GOT3 (cell line): ENCODE measurements at regions not wholly inside any gene's neighbourhood (a gene's known extent, or its start where the extent isn't known, plus 50 kb on each side); places are given as distances from the start of the nearest gene placed in this dataset.
"Not testable (repeated sequence)": the region's sequence is repeated elsewhere in the genome, so short reads cannot be mapped to it uniquely, and the experiment has no call there.

Experiments used
- DNase-seq: peaks from one replicate; lab custom pipeline; 2025; ENCODE audit warnings: mixed read lengths; lab: John Stamatoyannopoulos, UW

GRCh38 chr12:74379114-74379513 is 158.5 kb upstream of the ATXN7L3B start:
- no peak for DNase-seq

DNA sequence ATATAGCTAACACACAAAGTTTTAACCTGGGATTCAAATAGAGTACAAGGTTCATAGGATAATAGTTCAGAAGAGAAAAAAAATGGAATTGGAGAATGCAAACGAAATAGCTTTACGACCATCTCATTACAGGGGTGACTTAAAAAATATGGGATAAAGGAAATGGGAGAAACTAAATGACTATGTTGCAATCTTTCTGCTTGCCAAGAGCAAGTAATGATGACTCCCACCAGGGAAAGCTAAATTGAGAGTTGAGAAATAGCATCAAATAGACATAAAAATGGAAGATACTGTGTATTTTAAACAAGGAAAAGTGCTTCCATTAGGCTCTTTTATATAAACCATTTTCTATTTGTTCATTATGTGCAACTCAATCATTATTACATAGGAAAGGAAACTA is 155.7 kb upstream of the ATXN7L3B start:
- DNase-seq, result no peak

- no peak for DNase-seq
Measured at GRCh38 chr12:74382983-74383382, 154.7 kb upstream of the ATXN7L3B start.

GRCh38 chr12:74391283-74391682 is 146.4 kb upstream of the ATXN7L3B start:
- no peak for DNase-seq

DNA sequence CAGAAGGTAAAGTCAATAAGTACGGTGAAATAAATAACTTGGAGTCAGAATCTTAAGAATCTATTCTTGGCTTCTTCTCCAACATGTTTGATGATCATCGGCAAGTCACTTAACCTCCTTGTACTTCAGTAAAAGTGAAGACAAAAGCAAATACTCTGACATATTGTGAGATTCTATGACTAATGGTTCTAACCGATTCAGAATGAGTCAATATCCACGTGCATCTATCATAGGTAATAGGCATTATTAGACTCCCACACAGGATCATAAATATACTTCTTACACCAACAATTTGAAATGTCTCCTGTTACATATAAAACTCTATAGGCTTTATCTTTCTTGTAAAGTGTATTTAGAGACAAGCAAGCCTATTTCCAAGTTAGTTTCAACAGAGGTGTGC is 144.4 kb upstream of the ATXN7L3B start:
- no peak for DNase-seq

DNA sequence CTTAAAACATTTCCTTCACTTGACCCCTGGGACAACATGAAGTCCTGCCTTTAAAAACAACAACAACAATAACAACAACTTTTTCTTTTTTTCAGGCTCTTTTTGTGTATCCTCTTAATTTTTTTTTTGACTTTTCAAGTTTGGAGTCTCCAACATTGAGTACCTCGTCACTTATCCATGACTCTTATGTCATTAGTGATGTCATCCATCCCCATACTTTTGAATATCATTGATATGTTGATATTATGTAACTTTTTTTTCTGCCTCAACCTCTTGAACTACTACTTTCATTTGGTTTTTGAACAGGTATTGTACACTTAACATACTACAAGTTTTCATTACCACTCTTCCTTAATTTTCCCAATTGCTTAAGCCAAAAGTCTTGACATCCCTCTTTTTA is 143.0 kb upstream of the ATXN7L3B start:
- no peak for DNase-seq

DNA sequence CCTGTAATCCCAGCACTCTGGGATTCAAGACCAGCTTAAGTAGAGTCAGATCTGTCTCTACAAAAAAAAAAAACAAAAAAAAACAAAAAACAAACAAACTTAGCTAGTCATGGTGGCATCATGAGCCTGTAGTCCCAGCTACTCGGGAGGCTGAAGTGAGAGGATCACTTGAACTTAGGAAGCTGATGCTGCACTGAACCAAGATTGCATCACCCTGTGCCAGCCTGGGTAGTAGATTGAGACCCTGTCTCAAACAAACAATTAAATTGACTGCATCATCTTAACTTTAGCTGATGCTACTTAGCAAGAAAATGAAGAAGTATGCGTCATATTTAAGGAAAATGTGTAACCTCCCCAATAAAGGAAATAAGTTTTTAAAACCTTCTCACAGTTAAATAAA is 136.6 kb upstream of the ATXN7L3B start:
- DNase-seq, result no peak

GRCh38 chr12:74401966-74402365 is 135.7 kb upstream of the ATXN7L3B start:
- no peak for DNase-seq

DNA sequence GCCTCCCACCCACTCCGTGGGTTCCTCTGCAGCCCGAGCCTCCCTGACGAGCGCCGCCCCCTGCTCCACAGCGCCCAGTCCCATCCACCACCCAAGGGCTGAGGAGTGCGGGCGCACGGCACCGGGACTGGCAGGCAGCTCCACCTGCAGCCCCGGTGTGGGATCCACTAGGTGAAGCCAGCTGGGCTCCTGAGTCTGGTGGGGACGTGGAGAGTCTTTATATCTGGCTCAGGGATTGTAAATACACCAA is 134.5 kb upstream of the ATXN7L3B start:
- not testable (repeated sequence) for DNase-seq

DNA sequence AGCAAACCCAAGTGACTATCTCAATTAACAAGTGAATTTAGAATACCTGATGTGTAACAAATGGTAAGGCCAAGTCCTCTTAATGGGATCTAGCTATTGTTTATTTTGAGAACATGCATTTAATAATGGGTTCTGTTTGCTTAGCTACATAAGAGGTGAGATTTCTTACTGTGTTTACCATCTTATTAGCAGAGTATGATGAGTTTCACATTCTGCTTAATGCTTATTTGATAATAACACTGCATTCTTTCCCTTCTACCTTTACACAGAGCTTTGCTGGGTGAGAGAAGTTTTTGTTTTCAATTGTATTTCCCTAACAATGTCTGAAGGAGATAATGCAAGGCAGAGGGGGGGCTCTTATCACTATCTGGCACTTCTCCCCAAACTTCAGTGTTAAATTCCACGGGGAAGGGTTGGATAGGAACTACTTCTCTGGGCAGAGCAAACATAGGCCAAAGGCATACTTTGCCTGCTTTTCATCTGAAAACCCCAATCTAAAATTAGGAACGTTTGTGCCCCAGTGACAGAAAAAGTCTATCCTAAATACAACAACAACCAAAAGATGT is 129.0 kb upstream of the ATXN7L3B start:
- DNase-seq, result no peak

DNA sequence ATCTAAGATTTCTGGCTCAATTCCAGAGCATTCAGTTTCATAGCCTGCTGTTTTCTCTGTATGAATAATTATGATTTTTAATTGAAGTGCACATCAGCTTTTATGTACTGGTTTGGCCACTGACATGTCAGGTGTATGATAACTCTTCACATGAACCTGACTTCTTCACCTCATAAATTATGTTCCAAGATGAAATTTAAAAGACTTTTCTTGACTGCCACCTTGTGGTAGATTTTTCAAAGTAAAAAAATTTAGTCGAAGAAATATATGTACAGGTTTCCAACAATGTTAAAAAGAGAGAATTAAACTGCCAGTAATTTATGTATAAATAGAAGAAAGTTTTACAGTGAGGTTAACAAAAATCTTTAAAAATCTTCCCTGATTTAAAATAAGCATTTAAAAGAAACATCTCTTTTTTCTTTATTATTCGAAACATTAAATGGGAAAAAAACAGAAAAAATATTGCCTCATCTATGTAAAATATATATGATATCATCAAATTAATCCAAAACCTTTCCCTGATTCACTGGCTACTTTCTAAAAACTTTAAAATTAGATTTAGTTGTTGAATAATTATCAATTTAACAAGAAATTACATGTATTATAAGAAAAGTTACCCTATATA is 124.9 kb upstream of the ATXN7L3B start:
- no peak for DNase-seq

DNA sequence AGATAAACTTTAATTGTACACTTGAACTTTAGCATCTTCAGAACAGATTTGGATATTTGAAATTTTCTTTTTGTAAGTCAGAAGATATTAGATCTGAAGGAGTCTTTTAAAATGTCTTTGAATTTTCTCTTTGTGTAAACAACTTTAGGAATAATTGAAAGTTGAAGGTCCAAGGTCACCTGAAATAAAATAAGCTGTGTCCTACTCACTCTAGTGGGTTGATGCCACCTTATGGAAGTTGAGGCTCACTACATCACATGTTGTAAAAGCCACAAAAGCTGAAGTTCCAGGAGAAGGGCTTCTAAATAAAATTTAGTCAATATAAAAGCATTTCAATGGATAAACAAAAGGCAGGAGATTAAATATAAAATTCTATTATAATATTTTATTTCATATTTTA is 122.0 kb upstream of the ATXN7L3B start:
- no peak for DNase-seq

GRCh38 chr12:74418573-74418972 is 119.1 kb upstream of the ATXN7L3B start:
- DNase-seq, result no peak

- DNase-seq, result no peak
Measured at GRCh38 chr12:74424778-74425177, 112.9 kb upstream of the ATXN7L3B start.

DNA sequence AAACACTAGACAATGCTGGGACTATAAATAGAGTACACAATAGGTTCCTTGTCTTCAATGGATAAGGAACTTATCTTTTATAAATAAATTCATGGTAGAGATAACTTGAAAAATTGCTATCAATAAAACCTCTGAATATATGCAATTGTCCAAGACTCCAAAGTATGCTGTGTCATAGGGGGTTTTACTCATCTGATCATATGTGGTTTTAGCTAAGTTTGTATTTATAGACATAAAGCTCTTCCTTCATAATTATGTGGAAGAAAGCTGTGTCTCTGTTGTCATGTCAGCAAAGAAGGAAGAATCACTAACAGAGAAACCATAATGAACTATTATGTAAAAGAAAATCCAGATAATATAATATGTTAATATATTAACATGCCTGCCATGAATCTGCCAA is 111.5 kb upstream of the ATXN7L3B start:
- no peak for DNase-seq

- DNase-seq, result no peak
Measured at GRCh38 chr12:74429535-74429934, 108.1 kb upstream of the ATXN7L3B start.

- no peak for DNase-seq
Measured at GRCh38 chr12:74431801-74432200, 105.8 kb upstream of the ATXN7L3B start.

- no peak for DNase-seq
Measured at GRCh38 chr12:74440469-74440868, 97.2 kb upstream of the ATXN7L3B start.

DNA sequence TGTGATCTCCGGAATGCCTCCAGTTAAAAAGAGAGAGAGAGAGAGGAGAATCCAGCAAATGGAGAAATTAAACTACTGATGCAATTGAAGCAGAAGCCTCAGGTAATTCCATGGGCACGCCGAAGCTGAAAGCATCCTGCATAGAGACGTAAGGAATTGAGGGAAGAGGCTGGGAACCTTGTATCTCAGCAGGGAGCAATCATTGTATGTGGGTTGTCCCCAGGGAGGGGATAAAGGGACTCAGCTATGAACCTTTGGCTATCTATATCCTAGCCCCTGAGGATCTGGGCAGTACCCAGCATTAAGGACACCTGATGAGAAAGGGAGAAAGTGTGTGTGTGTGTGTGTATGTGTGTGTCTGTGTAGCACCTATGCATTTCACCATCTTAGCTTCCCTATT is 95.8 kb upstream of the ATXN7L3B start:
- no peak for DNase-seq

- no peak for DNase-seq
Measured at GRCh38 chr12:74446466-74446865, 91.2 kb upstream of the ATXN7L3B start.

DNA sequence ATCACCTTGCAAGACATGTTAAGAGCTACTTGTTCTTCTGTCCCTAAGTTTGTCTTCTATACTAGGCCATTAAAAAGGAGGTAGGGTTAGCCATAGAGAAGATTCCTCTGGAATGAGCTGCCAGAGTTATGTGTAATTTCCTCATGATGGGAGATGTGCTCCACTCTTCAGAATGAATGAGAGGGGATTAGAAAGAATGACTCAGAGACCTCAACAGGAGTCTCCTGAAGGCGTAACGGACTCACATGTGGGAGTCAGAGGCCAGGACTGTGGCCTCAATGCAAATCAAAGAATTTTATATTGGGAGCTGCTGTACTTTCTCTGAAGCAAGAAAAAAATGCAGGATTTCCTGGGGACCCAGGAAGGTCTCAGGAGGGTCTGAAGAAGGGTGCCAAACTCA is 87.8 kb upstream of the ATXN7L3B start:
- no peak for DNase-seq

DNA sequence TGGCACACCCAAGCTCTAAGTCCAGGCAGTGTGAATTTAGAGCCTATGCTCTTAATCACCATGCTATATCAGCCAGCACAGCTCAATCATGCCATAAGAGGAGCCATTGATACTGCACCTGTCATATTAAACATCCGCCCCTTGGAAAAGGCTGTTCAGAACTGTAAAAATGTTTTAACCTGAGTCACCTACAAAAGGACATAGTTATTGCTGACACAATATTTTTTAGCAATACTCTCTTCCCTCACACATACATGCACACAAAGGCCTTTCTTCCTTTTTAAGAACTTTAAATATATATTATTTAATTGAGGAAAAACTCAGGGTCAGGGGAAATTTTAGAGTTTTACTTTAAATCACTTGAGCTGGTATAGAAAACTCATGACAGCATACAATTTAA is 83.5 kb upstream of the ATXN7L3B start:
- no peak for DNase-seq

- DNase-seq, result no peak
Measured at GRCh38 chr12:74455429-74455828, 82.2 kb upstream of the ATXN7L3B start.

DNA sequence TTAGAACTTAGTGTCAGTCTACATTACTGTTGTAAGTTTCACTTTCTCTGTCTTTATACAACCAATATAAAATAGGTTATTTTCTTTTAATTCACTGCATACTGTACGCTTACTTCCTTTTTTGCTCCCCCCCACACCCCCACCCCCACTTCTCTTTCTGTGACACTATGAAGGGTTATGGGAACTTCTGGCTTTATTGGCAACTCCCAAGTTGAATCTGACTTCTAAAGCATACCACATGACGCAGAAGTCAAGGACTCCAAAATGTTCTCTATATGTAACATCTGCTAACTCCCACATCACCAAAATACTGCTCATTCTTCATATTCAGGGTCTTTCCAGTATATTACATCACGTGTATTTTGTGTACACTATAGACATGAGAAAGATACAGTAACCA is 81.2 kb upstream of the ATXN7L3B start:
- no peak for DNase-seq

- no peak for DNase-seq
Measured at GRCh38 chr12:74468401-74468800, 69.2 kb upstream of the ATXN7L3B start.
